ENCODE measurements at regions not wholly inside any gene's neighbourhood (a gene's known extent, or its start where the extent isn't known, plus 50 kb on each side); places are given as distances from the start of the nearest gene placed in this dataset.

GRCh38 chr21:27220416-27220815 is 253.5 kb upstream of the ADAMTS5 start:
- no peak for DNase-seq
- Histone ChIP-seq H3K27ac (no peak overlapping the region), H3K27me3 (replicated peaks) (no peaks in the 10 kb centered on the region), H3K4me3 (ENCODE audit: low read depth, low read length) (no peak overlapping the region), H3K36me3 (replicated peaks) (no peaks in the 10 kb centered on the region)
- TF ChIP-seq, protein P1, sequence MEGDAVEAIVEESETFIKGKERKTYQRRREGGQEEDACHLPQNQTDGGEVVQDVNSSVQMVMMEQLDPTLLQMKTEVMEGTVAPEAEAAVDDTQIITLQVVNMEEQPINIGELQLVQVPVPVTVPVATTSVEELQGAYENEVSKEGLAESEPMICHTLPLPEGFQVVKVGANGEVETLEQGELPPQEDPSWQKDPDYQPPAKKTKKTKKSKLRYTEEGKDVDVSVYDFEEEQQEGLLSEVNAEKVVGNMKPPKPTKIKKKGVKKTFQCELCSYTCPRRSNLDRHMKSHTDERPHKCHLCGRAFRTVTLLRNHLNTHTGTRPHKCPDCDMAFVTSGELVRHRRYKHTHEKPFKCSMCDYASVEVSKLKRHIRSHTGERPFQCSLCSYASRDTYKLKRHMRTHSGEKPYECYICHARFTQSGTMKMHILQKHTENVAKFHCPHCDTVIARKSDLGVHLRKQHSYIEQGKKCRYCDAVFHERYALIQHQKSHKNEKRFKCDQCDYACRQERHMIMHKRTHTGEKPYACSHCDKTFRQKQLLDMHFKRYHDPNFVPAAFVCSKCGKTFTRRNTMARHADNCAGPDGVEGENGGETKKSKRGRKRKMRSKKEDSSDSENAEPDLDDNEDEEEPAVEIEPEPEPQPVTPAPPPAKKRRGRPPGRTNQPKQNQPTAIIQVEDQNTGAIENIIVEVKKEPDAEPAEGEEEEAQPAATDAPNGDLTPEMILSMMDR (IDR thresholded peaks at IDR 0.05; ENCODE audit: low read depth, low read length, missing control alignments) = no peak
- in situ Hi-C loops (cut with HindIII; ENCODE audit: low pct_ligation_motif_present, low sequenced_read_pairs) = no loop called here

GRCh38 chr21:27219068-27219467 is 252.2 kb upstream of the ADAMTS5 start:
- DNase-seq = peak; percentile 34
- H3K27me3 ChIP-seq (replicated peaks) = no peaks in the 10 kb centered on the region

GRCh38 chr21:27213303-27213702 is 246.4 kb upstream of the ADAMTS5 start:
- no peaks in the 10 kb centered on the region for H3K27me3 ChIP-seq (replicated peaks)
- in situ Hi-C loops (cut with HindIII; ENCODE audit: low pct_ligation_motif_present, low sequenced_read_pairs) = no loop called here
- H3K27ac ChIP-seq = no peak overlapping the region
- DNase-seq = peak; percentile 59
- TF ChIP-seq, protein P1 (IDR thresholded peaks at IDR 0.05; ENCODE audit: low read depth, low read length, missing control alignments) = peak; percentile 58
- no peaks in the 10 kb centered on the region for H3K36me3 ChIP-seq (replicated peaks)
- H3K4me3 ChIP-seq (ENCODE audit: low read depth, low read length) = no peak overlapping the region

More at GRCh38 chr21:27219068-27219467, 252.2 kb upstream of the ADAMTS5 start:
- Histone ChIP-seq H3K27ac (peak overlapping the region; percentile 5), H3K4me3 (ENCODE audit: low read depth, low read length) (no peak overlapping the region), H3K36me3 (replicated peaks) (no peaks in the 10 kb centered on the region)
- TF ChIP-seq, protein P1 (IDR thresholded peaks at IDR 0.05; ENCODE audit: low read depth, low read length, missing control alignments) = no peak
- in situ Hi-C loops (cut with HindIII; ENCODE audit: low pct_ligation_motif_present, low sequenced_read_pairs) = no loop called here

DNA sequence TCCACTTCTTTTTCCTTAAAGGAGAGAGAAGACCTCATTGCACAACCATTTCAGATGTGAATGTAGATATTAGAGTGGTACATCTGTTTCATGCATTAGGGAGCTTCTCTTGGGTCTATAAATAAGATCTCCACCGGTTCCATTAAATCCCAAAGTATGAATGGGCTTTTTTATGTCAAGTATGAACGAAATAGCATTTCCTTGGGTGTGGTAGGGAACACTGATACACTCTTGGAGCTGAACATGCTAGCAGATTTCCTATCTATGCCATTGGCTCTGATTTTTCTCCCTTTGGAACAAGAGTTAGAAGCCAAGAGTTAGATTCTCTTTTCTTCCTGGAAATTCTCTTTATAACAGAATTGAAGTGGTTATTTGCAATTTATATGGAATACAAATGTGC is 245.6 kb upstream of the ADAMTS5 start:
- TF ChIP-seq, protein P1 (IDR thresholded peaks at IDR 0.05; ENCODE audit: low read depth, low read length, missing control alignments) = no peak
- in situ Hi-C loops (cut with HindIII; ENCODE audit: low pct_ligation_motif_present, low sequenced_read_pairs) = no loop called here

DNA sequence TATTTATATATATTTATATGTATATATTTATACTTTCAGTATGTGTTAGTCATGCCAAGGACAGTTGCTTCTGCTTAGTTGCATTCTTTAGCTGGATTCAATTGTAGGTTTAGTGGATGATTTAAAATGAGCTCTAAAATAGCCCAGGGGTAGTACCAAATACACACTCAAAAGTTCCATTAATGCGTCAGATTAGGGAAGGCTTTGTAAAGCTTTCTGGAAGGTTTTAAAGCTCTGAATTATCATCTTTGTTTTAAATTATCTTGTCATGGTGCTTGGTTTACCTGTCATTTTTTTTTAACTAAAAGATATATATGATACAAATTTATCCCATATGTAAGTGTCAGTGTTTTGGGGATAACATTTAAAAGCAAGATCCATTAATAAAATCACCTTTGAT is 242.7 kb upstream of the ADAMTS5 start:
- no peaks in the 10 kb centered on the region for H3K27me3 ChIP-seq (replicated peaks)
- in situ Hi-C loops (cut with HindIII; ENCODE audit: low pct_ligation_motif_present, low sequenced_read_pairs) = no loop called here
- no peaks in the 10 kb centered on the region for H3K36me3 ChIP-seq (replicated peaks)
- DNase-seq = no peak
- no peak overlapping the region for H3K4me3 ChIP-seq (ENCODE audit: low read depth, low read length)
- TF ChIP-seq, protein P1 (IDR thresholded peaks at IDR 0.05; ENCODE audit: low read depth, low read length, missing control alignments) = no peak
- H3K27ac ChIP-seq = no peak overlapping the region

More for the DNA sequence above, 245.6 kb upstream of the ADAMTS5 start:
- Histone ChIP-seq H3K27ac (no peak overlapping the region), H3K27me3 (replicated peaks) (no peaks in the 10 kb centered on the region), H3K36me3 (replicated peaks) (no peaks in the 10 kb centered on the region), H3K4me3 (ENCODE audit: low read depth, low read length) (no peak overlapping the region)
- DNase-seq = no peak

DNA sequence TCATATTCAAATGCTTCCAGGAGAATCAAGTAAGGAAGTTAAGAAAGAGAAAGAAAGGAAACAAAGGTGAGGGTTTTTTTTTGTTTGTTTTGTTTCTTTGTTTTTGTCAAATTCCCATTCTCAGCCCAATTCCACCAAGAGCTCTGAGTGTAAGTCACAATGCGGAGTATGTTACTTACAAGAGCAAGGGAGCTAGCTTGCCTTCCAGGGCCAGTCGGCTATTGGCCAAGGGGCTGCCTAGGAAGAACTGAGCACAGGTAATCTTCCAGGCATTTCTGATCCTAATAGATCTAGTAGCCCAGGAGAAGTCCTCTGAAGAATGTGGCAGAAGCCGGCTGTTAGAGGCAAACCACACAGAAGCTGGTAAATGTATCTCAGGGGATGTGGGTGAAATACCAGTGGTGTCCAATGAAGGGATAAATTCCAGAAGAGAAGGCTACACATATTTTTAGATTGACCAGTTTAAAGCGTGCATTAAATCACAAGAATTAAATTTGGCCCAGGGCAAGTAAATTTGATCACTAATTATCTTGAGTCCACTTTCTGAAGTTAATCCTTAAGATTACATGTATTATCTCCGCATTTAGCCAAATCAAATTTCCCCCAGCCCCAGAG is 239.6 kb upstream of the ADAMTS5 start:
- in situ Hi-C loops (cut with HindIII; ENCODE audit: low pct_ligation_motif_present, low sequenced_read_pairs) = no loop called here
- Histone ChIP-seq H3K36me3 (replicated peaks) (no peaks in the 10 kb centered on the region), H3K27me3 (replicated peaks) (no peaks in the 10 kb centered on the region), H3K27ac (no peak overlapping the region), H3K4me3 (ENCODE audit: low read depth, low read length) (no peak overlapping the region)
- TF ChIP-seq, protein P1 (IDR thresholded peaks at IDR 0.05; ENCODE audit: low read depth, low read length, missing control alignments) = no peak
- DNase-seq = peak; percentile 18

Measured in brain microvascular endothelial cell (primary cell).